CD8-positive, alpha-beta memory T cell (primary cell): ENCODE measurements at regions not wholly inside any gene's neighbourhood (a gene's known extent, or its start where the extent isn't known, plus 50 kb on each side); places are given as distances from the start of the nearest gene placed in this dataset.

ENCODE experiments used
- CTCF ChIA-PET: fragments of 350-600 bp; sonication (Branson Sonifier 250); formaldehyde crosslinking; loops from one replicate; lab custom pipeline; 2021; ENCODE audit warnings: antibody characterized with exemption; lab: Charles Lee
- POLR2A ChIA-PET: fragments of 350-600 bp; sonication (Branson Sonifier 250); formaldehyde crosslinking; loops from one replicate; lab custom pipeline; 2021; ENCODE audit warnings: antibody characterized with exemption; lab: Charles Lee
- DNase-seq, 5 donors: peaks; one replicate each; pipeline versions ENCODE4 v3.0.0 to v3.0.0-alpha.2; 2020 to 2022; ENCODE audit warnings: mixed read lengths in 1 of 5
- H3K27ac ChIP-seq: one replicate; pipeline ENCODE4 v1.7.0; 2013; ENCODE audit warnings: low read depth, mild to moderate bottlenecking, low read length, moderate library complexity
- H3K27me3 ChIP-seq: 2 replicates; pipeline ENCODE4 v1.7.0; 2013; ENCODE audit warnings: low read length, mild to moderate bottlenecking; ENCODE audit not compliant: insufficient read depth, poor library complexity, severe bottlenecking
- H3K36me3 ChIP-seq: 2 replicates; pipeline ENCODE4 v1.7.0; 2013; ENCODE audit warnings: mild to moderate bottlenecking, low read length, moderate library complexity; ENCODE audit not compliant: insufficient read depth
- H3K4me1 ChIP-seq: 2 replicates; pipeline ENCODE4 v1.7.0; 2013; ENCODE audit warnings: mild to moderate bottlenecking, low read length, moderate library complexity; ENCODE audit not compliant: insufficient read depth
- H3K4me3 ChIP-seq: 2 replicates; pipeline ENCODE4 v1.7.0; 2013; ENCODE audit warnings: mild to moderate bottlenecking, low read length
- H3K9me3 ChIP-seq: 2 replicates; pipeline ENCODE4 v1.7.0; 2013; ENCODE audit warnings: mild to moderate bottlenecking, low read length
- H3K27ac Mint-ChIP-seq, 8 donors: one replicate each; pipeline ENCODE4 v1.8.0; 2020 to 2021; ENCODE audit warnings: mixed read lengths in 8 of 8, mild to moderate bottlenecking in 6 of 8, inconsistent platforms in 3 of 8, moderate library complexity in 3 of 8
- H3K27me3 Mint-ChIP-seq, 2 donors: one replicate each; pipeline ENCODE4 v1.8.0; 2020 to 2021; ENCODE audit warnings: mixed read lengths in 2 of 2, mild to moderate bottlenecking in 1 of 2, moderate library complexity in 1 of 2
- H3K36me3 Mint-ChIP-seq, 3 donors: one replicate each; pipeline ENCODE4 v1.8.0; 2020 to 2021; ENCODE audit warnings: mixed read lengths in 3 of 3, inconsistent platforms in 1 of 3, mild to moderate bottlenecking in 1 of 3
- H3K4me1 Mint-ChIP-seq, 3 donors: one replicate each; pipeline ENCODE4 v1.8.0; 2020 to 2021; ENCODE audit warnings: mixed read lengths in 3 of 3, inconsistent platforms in 1 of 3, mild to moderate bottlenecking in 1 of 3
- H3K4me3 Mint-ChIP-seq, 7 donors: one replicate each; pipeline ENCODE4 v1.8.0; 2020 to 2021; ENCODE audit warnings: mixed read lengths in 7 of 7, mild to moderate bottlenecking in 6 of 7, moderate library complexity in 4 of 7, inconsistent platforms in 2 of 7
- H3K9me3 Mint-ChIP-seq, 5 donors: one replicate each; pipeline ENCODE4 v1.8.0; 2020 to 2022; ENCODE audit warnings: mixed read lengths in 5 of 5, mild to moderate bottlenecking in 3 of 5, moderate library complexity in 2 of 5, inconsistent platforms in 1 of 5

- Histone ChIP-seq H3K4me3 (no peak overlapping the region), H3K27ac (no peak overlapping the region), H3K27me3 (no peaks in the 10 kb centered on the region), H3K4me1 (no peaks in the 10 kb centered on the region), H3K36me3 (no peaks in the 10 kb centered on the region), H3K9me3 (no peaks in the 10 kb centered on the region)
- H3K4me3 Mint-ChIP-seq: no peak overlapping the region
- ChIA-PET POLR2A (no interaction called here), CTCF (no interaction called here)
- H3K4me1 Mint-ChIP-seq: no peaks in the 10 kb centered on the region
- peaks cover 0 to 2% (median 0%) of the 10 kb centered on the region in 5 donors for H3K9me3 Mint-ChIP-seq
- no peaks in the 10 kb centered on the region for H3K36me3 Mint-ChIP-seq
- no peak for DNase-seq
- H3K27ac Mint-ChIP-seq: no peak overlapping the region
- H3K27me3 Mint-ChIP-seq: no peaks in the 10 kb centered on the region
Observed at GRCh38 chr9:115267790-115268189, 149.8 kb upstream of the TNC start.

GRCh38 chr9:115275753-115276152, 157.8 kb upstream of the TNC start:
- no peak overlapping the region for H3K27ac Mint-ChIP-seq
- Histone ChIP-seq H3K27ac (no peak overlapping the region), H3K9me3 (no peaks in the 10 kb centered on the region), H3K4me1 (no peaks in the 10 kb centered on the region), H3K4me3 (no peak overlapping the region), H3K27me3 (no peaks in the 10 kb centered on the region), H3K36me3 (no peaks in the 10 kb centered on the region)
- no peaks in the 10 kb centered on the region for H3K4me1 Mint-ChIP-seq
- no peak overlapping the region for H3K4me3 Mint-ChIP-seq
- no peak for DNase-seq
- ChIA-PET CTCF (no interaction called here), POLR2A (no interaction called here)
- H3K9me3 Mint-ChIP-seq: no peaks in the 10 kb centered on the region
- no peaks in the 10 kb centered on the region for H3K36me3 Mint-ChIP-seq
- peaks cover 9 to 20% of the 10 kb centered on the region in 2 donors for H3K27me3 Mint-ChIP-seq

GRCh38 chr9:115276621-115277020, 158.7 kb upstream of the TNC start:
- H3K36me3 ChIP-seq: no peaks in the 10 kb centered on the region
- CTCF ChIA-PET: no interaction called here
- no peak for DNase-seq
- Mint-ChIP-seq H3K27me3 (peaks cover 12 to 23% of the 10 kb centered on the region in 2 donors), H3K4me1 (no peaks in the 10 kb centered on the region), H3K4me3 (no peak overlapping the region), H3K9me3 (peaks cover 0 to 2% (median 0%) of the 10 kb centered on the region in 5 donors), H3K27ac (no peak overlapping the region), H3K36me3 (no peaks in the 10 kb centered on the region)
- no peaks in the 10 kb centered on the region for H3K4me1 ChIP-seq
- no peaks in the 10 kb centered on the region for H3K27me3 ChIP-seq
- H3K27ac ChIP-seq: no peak overlapping the region
- H3K4me3 ChIP-seq: no peak overlapping the region
- no peaks in the 10 kb centered on the region for H3K9me3 ChIP-seq
- POLR2A ChIA-PET: no interaction called here

DNA sequence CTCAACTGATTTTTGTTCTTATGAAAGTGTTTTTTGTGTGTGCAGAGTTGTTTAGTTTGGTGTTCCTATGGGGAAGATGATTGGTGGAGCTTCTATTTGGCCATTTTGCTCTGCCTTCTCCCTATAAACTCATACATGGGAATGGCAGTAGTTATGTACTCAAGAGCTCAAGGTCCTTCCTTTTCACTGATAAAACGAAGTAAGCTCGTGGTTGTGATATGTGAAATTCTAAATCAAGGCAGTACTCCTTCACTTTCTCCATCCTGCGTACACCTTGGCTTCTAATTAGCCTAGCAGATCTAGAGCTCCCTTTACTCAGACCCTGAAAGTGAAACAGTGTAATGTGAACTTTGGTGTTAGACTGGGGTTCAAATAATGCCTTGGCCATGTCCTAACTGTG, 159.3 kb upstream of the TNC start:
- ChIA-PET POLR2A (no interaction called here), CTCF (no interaction called here)
- DNase-seq: no peak
- Histone ChIP-seq H3K27ac (no peak overlapping the region), H3K4me3 (no peak overlapping the region), H3K27me3 (no peaks in the 10 kb centered on the region), H3K36me3 (no peaks in the 10 kb centered on the region), H3K9me3 (no peaks in the 10 kb centered on the region), H3K4me1 (no peaks in the 10 kb centered on the region)
- peaks cover 15 to 28% of the 10 kb centered on the region in 2 donors for H3K27me3 Mint-ChIP-seq
- peaks cover 0 to 3% (median 0%) of the 10 kb centered on the region in 5 donors for H3K9me3 Mint-ChIP-seq
- H3K36me3 Mint-ChIP-seq: no peaks in the 10 kb centered on the region
- no peak overlapping the region for H3K4me3 Mint-ChIP-seq
- no peak overlapping the region for H3K27ac Mint-ChIP-seq
- H3K4me1 Mint-ChIP-seq: no peaks in the 10 kb centered on the region

- H3K4me3 Mint-ChIP-seq: no peak overlapping the region
- no peaks in the 10 kb centered on the region for H3K36me3 Mint-ChIP-seq
- H3K9me3 Mint-ChIP-seq: peaks cover 0 to 3% (median 0%) of the 10 kb centered on the region in 5 donors
- DNase-seq: no peak
- H3K4me3 ChIP-seq: no peak overlapping the region
- no peak overlapping the region for H3K27ac ChIP-seq
- H3K4me1 Mint-ChIP-seq: no peaks in the 10 kb centered on the region
- H3K27ac Mint-ChIP-seq: no peak overlapping the region
- H3K36me3 ChIP-seq: no peaks in the 10 kb centered on the region
- no peaks in the 10 kb centered on the region for H3K4me1 ChIP-seq
- ChIA-PET POLR2A (no interaction called here), CTCF (no interaction called here)
- peaks cover 18 to 36% of the 10 kb centered on the region in 2 donors for H3K27me3 Mint-ChIP-seq
- H3K9me3 ChIP-seq: no peaks in the 10 kb centered on the region
- H3K27me3 ChIP-seq: no peaks in the 10 kb centered on the region
Observed at GRCh38 chr9:115278326-115279035, 160.5 kb upstream of the TNC start.

GRCh38 chr9:115283395-115283794, 165.4 kb upstream of the TNC start:
- H3K4me1 ChIP-seq: no peaks in the 10 kb centered on the region
- Mint-ChIP-seq H3K4me1 (no peaks in the 10 kb centered on the region), H3K9me3 (peaks cover 0 to 3% (median 0%) of the 10 kb centered on the region in 5 donors), H3K27ac (no peak overlapping the region), H3K4me3 (no peak overlapping the region), H3K27me3 (peaks cover 16 to 31% of the 10 kb centered on the region in 2 donors), H3K36me3 (no peaks in the 10 kb centered on the region)
- no peak overlapping the region for H3K4me3 ChIP-seq
- H3K27ac ChIP-seq: no peak overlapping the region
- no peaks in the 10 kb centered on the region for H3K36me3 ChIP-seq
- no peaks in the 10 kb centered on the region for H3K27me3 ChIP-seq
- ChIA-PET POLR2A (no interaction called here), CTCF (no interaction called here)
- no peaks in the 10 kb centered on the region for H3K9me3 ChIP-seq
- DNase-seq: no peak

DNA sequence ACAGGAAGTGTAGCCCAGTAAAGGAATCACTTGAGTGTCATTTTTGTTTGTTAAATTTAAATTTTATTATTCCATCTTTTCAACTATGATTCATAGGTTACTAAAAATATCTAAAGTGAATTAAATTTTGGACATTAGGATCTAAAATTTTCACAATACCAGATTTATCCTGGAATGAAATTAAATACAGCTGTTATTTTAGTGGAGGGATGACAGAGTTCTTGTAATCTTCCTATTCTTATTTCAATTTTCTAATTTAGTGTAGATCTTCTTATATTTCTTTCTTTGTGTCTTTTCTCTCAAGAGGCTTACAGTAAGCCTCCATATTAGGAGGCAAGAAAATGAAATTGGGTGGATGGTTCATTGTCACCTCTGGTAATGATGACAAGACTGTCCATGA, 167.9 kb upstream of the TNC start:
- no peak for DNase-seq
- H3K4me3 Mint-ChIP-seq: no peak overlapping the region
- H3K9me3 Mint-ChIP-seq: peaks cover 0 to 3% (median 0%) of the 10 kb centered on the region in 5 donors
- no peaks in the 10 kb centered on the region for H3K4me1 Mint-ChIP-seq
- no peak overlapping the region for H3K27ac Mint-ChIP-seq
- H3K27me3 Mint-ChIP-seq: peaks cover 12 to 19% of the 10 kb centered on the region in 2 donors
- no peaks in the 10 kb centered on the region for H3K9me3 ChIP-seq
- POLR2A ChIA-PET: no interaction called here
- H3K36me3 ChIP-seq: no peaks in the 10 kb centered on the region
- CTCF ChIA-PET: no interaction called here
- H3K27ac ChIP-seq: no peak overlapping the region
- H3K4me1 ChIP-seq: no peaks in the 10 kb centered on the region
- H3K4me3 ChIP-seq: no peak overlapping the region
- no peaks in the 10 kb centered on the region for H3K36me3 Mint-ChIP-seq
- no peaks in the 10 kb centered on the region for H3K27me3 ChIP-seq

GRCh38 chr9:115286411-115286810, 168.5 kb upstream of the TNC start:
- Mint-ChIP-seq H3K27ac (no peak overlapping the region), H3K4me1 (no peaks in the 10 kb centered on the region), H3K9me3 (peaks cover 0 to 3% (median 0%) of the 10 kb centered on the region in 5 donors), H3K27me3 (peaks cover 11 to 19% of the 10 kb centered on the region in 2 donors), H3K36me3 (no peaks in the 10 kb centered on the region), H3K4me3 (no peak overlapping the region)
- ChIA-PET POLR2A (no interaction called here), CTCF (no interaction called here)
- Histone ChIP-seq H3K36me3 (no peaks in the 10 kb centered on the region), H3K27me3 (no peaks in the 10 kb centered on the region), H3K4me3 (no peak overlapping the region), H3K9me3 (no peaks in the 10 kb centered on the region), H3K27ac (no peak overlapping the region), H3K4me1 (no peaks in the 10 kb centered on the region)
- DNase-seq: no peak
